HCT116 (cell line): ENCODE measurements at regions not wholly inside any gene's neighbourhood (a gene's known extent, or its start where the extent isn't known, plus 50 kb on each side); places are given as distances from the start of the nearest gene placed in this dataset.

Experiments used
- ATAC-seq: fragments of 200-7000 bp; cut with Tn5 transposase; 2 replicates; pipeline ENCODE4 v1.9.1; 2020; ENCODE audit warnings: mild to moderate bottlenecking, moderate library complexity
- BruUV-seq: library from RNA; stranded (reverse); fragments of 400-500 nt; replicated peaks from 2 replicates; lab custom pipeline; 2021; lab: Mats Ljungman, UMichigan
- CTCF ChIA-PET: fragments of 300-600 bp; sonication (Branson Sonifier 250); formaldehyde crosslinking; loops from one replicate; lab custom pipeline; 2021; ENCODE audit warnings: antibody characterized with exemption; lab: Charles Lee
- POLR2A ChIA-PET: fragments of 300-600, 350-600 bp; sonication (Branson Sonifier 250); formaldehyde crosslinking; loops from one replicate; lab custom pipeline; 2021; ENCODE audit warnings: antibody characterized with exemption; lab: Charles Lee
- RAD21 ChIA-PET, 2 experiments: fragments of 300-600 bp; sonication (Branson Sonifier 250); formaldehyde crosslinking; loops; one replicate each; lab custom pipeline; 2023; ENCODE audit warnings: low total read pairs in 2 of 2; ENCODE audit not compliant: uncharacterized antibody in 2 of 2, unreplicated experiment in 2 of 2, low non-redundant PET in 1 of 2; lab: Charles Lee
- DNase-seq: peaks from one replicate; pipeline ENCODE4 v3.0.0-alpha.2; 2010; ENCODE audit warnings: low read depth, low spot score
- H2AFZ ChIP-seq: fragments of 200-600 bp; shearing (Covaris generic), sonication (generic); 2 replicates; pipeline ENCODE4 v1.6.1; 2017; ENCODE audit warnings: low read depth, mixed run types, mixed read lengths, antibody characterized with exemption, low read length; ENCODE audit not compliant: poor library complexity, severe bottlenecking
- H3K27ac ChIP-seq: 2 replicates; pipeline ENCODE4 v1.5.1; 2012; ENCODE audit warnings: low read depth, low read length
- H3K27me3 ChIP-seq: fragments of 200-600 bp; sonication (generic); 2 replicates; pipeline ENCODE4 v1.6.1; 2016; ENCODE audit warnings: mixed run types, low read length, mixed read lengths; ENCODE audit not compliant: insufficient read depth
- H3K36me3 ChIP-seq, 2 experiments: fragments of 200-500 bp in 1 of 2; fragments of 200-600 bp in 1 of 2; sonication (Bioruptor generic) in 1 of 2; sonication (generic) in 1 of 2; 2 replicates each; pipeline versions ENCODE4 v1.5.1 to v1.6.1; 2014 to 2016; ENCODE audit warnings: low read length in 2 of 2, inconsistent platforms in 1 of 2, mixed read lengths in 1 of 2, mixed run types in 1 of 2; ENCODE audit not compliant: insufficient read depth in 2 of 2, control insufficient read depth in 1 of 2
- H3K4me1 ChIP-seq, 2 experiments: fragments of 200-600 bp in 1 of 2; sonication (generic) in 1 of 2; 2 replicates each; pipeline versions ENCODE4 v1.5.1 to v1.6.1; 2012 to 2017; ENCODE audit warnings: low read length in 2 of 2, inconsistent platforms in 1 of 2, mild to moderate bottlenecking in 1 of 2, mixed read lengths in 1 of 2, mixed run types in 1 of 2, moderate library complexity in 1 of 2; ENCODE audit not compliant: insufficient read depth in 2 of 2, control insufficient read depth in 1 of 2
- H3K4me2 ChIP-seq: fragments of 200-600 bp; sonication (generic); 2 replicates; pipeline ENCODE4 v1.6.1; 2017; ENCODE audit warnings: mixed run types, low read length, mixed read lengths
- H3K4me3 ChIP-seq, 2 experiments: fragments of 200-600 bp in 1 of 2; sonication (generic) in 1 of 2; replicated peaks in 1 of 2; 2 replicates each; pipeline ENCODE4 v1.5.1; 2011 to 2016; ENCODE audit warnings: low read length in 2 of 2, control low read depth in 1 of 2, low read depth in 1 of 2, mild to moderate bottlenecking in 1 of 2, mixed read lengths in 1 of 2, mixed run types in 1 of 2
- H3K79me2 ChIP-seq: fragments of 200-600 bp; sonication (generic); 2 replicates; pipeline ENCODE4 v1.6.1; 2017; ENCODE audit warnings: mild to moderate bottlenecking, mixed run types, low read length, moderate library complexity, mixed read lengths; ENCODE audit not compliant: insufficient read depth
- H3K9ac ChIP-seq: fragments of 200-600 bp; sonication (generic); 2 replicates; pipeline ENCODE4 v1.6.1; 2016; ENCODE audit warnings: low read length, mixed read lengths
- H3K9me2 ChIP-seq: fragments of 200-600 bp; sonication (generic), shearing (Covaris generic); 2 replicates; pipeline ENCODE4 v1.6.1; 2017; ENCODE audit warnings: mixed run types, mild to moderate bottlenecking, moderate library complexity; ENCODE audit not compliant: insufficient read depth
- H3K9me3 ChIP-seq, 2 experiments: fragments of 200-500 bp in 1 of 2; fragments of 200-600 bp in 1 of 2; sonication (Bioruptor generic) in 1 of 2; sonication (generic) in 1 of 2; 2 replicates each; pipeline ENCODE4 v1.6.1; 2014 to 2017; ENCODE audit warnings: low read length in 2 of 2, mixed read lengths in 2 of 2, inconsistent platforms in 1 of 2, low read depth in 1 of 2, mild to moderate bottlenecking in 1 of 2, mixed run types in 1 of 2, moderate library complexity in 1 of 2; ENCODE audit not compliant: control insufficient read depth in 1 of 2, insufficient read depth in 1 of 2
- H4K20me1 ChIP-seq: fragments of 200-600 bp; sonication (generic), shearing (Covaris generic); 2 replicates; pipeline ENCODE4 v1.6.1; 2017; ENCODE audit warnings: mixed run types, mild to moderate bottlenecking, moderate library complexity; ENCODE audit not compliant: insufficient read depth
- EZH2 ChIP-seq: fragments of 200-600 bp; sonication (generic); IDR thresholded peaks from 2 replicates; pipeline ENCODE4 v1.6.1; 2017; ENCODE audit warnings: antibody characterized with exemption, mixed run types
- FOSL1 ChIP-seq: IDR thresholded peaks from 2 replicates; pipeline ENCODE4 v1.6.1; 2012; ENCODE audit warnings: low read depth
- POLR2AphosphoS5 ChIP-seq: IDR thresholded peaks from 2 replicates; pipeline ENCODE4 v1.6.1; 2011; ENCODE audit warnings: mild to moderate bottlenecking, low read depth, low read length, moderate library complexity
- SRF ChIP-seq: IDR thresholded peaks from 2 replicates; pipeline ENCODE4 v1.6.1; 2012; ENCODE audit warnings: low read depth
- TCF7L2 ChIP-seq: IDR thresholded peaks from 2 replicates; pipeline ENCODE4 v1.7.0; 2011; ENCODE audit warnings: borderline replicate concordance, inconsistent platforms; ENCODE audit not compliant: insufficient read depth, insufficient read length; ENCODE audit errors: extremely low read depth
- ZNF274 ChIP-seq: fragments of 200-500 bp; sonication (Bioruptor generic); IDR thresholded peaks from 2 replicates; pipeline ENCODE4 v1.6.1; 2014; ENCODE audit warnings: mild to moderate bottlenecking, low read depth, low read length, inconsistent platforms
- intact Hi-C: fragments of 100-400 bp; cut with micrococcal nuclease; formaldehyde crosslinking; loops from 2 replicates; pipeline ENCODE4 v1.10.0; 2022
- TF ChIP-seq, protein P1 (sequence below): IDR thresholded peaks from 2 replicates; pipeline ENCODE4 v1.6.1; 2012
- TF ChIP-seq, protein P2 (sequence below): IDR thresholded peaks from 2 replicates; pipeline ENCODE4 v1.6.1; 2012
- TF ChIP-seq, protein P3 (sequence below): IDR thresholded peaks from 2 replicates; pipeline ENCODE4 v1.6.1; 2012; ENCODE audit warnings: low read depth
- TF ChIP-seq, protein P4 (sequence below), 3 experiments: fragments of 200-600 bp in 1 of 3; sonication (generic) in 1 of 3; IDR thresholded peaks in 2 of 3; conservative IDR thresholded peaks in 1 of 3; 2 replicates each; pipeline ENCODE4 v1.5.1; 2012 to 2017; ENCODE audit warnings: low read depth in 2 of 3, low read length in 2 of 3, antibody characterized with exemption in 1 of 3, borderline replicate concordance in 1 of 3, control low read depth in 1 of 3, mild to moderate bottlenecking in 1 of 3, mixed read lengths in 1 of 3, mixed run types in 1 of 3, moderate library complexity in 1 of 3; ENCODE audit not compliant: insufficient read depth in 1 of 3

DNA sequence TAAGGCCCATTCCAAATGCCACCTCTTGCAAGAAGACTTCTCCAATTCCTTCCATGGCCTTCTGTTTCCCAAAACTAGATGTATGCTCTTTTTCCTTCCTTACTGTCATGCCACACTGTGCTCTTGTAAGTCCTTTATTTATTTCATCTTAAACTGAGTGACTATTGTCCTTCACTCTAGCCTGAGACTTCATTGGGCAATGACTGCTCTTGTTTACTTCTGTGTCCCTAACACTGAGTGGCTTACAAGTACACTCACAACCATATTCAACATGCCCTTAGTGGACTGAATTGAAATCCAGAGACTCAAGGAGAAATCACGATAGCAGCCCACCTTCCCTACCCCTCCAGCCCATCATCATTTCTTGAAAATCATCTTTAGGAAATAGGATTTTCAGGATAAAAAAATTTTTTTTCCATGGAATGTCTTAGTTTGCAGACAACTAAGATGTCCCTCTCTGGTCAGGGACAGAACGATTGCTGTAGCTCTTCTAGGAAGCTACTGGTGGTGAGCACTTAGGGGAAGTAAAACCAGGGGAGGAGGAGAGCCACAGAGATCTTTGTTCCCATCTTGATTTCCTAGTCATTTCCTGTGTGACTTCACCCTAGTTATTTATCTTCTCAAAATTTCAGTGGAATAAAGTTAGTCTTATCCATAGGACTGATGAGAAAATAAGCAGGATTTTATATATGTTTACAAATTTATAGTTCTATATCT is 80.7 kb downstream of the CYRIA start:
- no peak overlapping the region for H2AFZ ChIP-seq
- H3K9ac ChIP-seq = no peak overlapping the region
- RAD21 ChIA-PET = no interaction called here
- POLR2A ChIA-PET = no interaction called here
- no peak for ATAC-seq
- H3K4me2 ChIP-seq = no peak overlapping the region
- no peaks in the 10 kb centered on the region for H3K9me3 ChIP-seq
- no peaks in the 10 kb centered on the region for H3K36me3 ChIP-seq
- no peaks in the 10 kb centered on the region for H3K27me3 ChIP-seq
- CTCF ChIA-PET = no interaction called here
- TF ChIP-seq, protein P1, sequence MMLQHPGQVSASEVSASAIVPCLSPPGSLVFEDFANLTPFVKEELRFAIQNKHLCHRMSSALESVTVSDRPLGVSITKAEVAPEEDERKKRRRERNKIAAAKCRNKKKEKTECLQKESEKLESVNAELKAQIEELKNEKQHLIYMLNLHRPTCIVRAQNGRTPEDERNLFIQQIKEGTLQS = no peak
- TF ChIP-seq TCF7L2 (no peak), SRF (no peak), EZH2 (no peak), ZNF274 (no peak)
- TF ChIP-seq, protein P2, sequence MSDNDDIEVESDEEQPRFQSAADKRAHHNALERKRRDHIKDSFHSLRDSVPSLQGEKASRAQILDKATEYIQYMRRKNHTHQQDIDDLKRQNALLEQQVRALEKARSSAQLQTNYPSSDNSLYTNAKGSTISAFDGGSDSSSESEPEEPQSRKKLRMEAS = no peak
- DNase-seq = no peak
- H3K4me3 ChIP-seq = no peak overlapping the region
- H4K20me1 ChIP-seq = no peaks in the 10 kb centered on the region; the same call in 1 of the 2 replicates
- intact Hi-C loops = no loop called here
- no TSS peak for BruUV-seq
- H3K27ac ChIP-seq = no peak overlapping the region
- H3K4me1 ChIP-seq = no peaks in the 10 kb centered on the region
- H3K79me2 ChIP-seq = no peaks in the 10 kb centered on the region
- H3K9me2 ChIP-seq = no peaks in the 10 kb centered on the region

GRCh38 chr2:16584084-16584483 is 81.5 kb downstream of the CYRIA start:
- Histone ChIP-seq H3K4me3 (no peak overlapping the region), H3K9me3 (no peaks in the 10 kb centered on the region), H3K36me3 (no peaks in the 10 kb centered on the region), H2AFZ (no peak overlapping the region), H4K20me1 (no peaks in the 10 kb centered on the region), H3K4me2 (no peak overlapping the region), H3K27ac (no peak overlapping the region), H3K27me3 (no peaks in the 10 kb centered on the region), H3K4me1 (no peaks in the 10 kb centered on the region), H3K79me2 (no peaks in the 10 kb centered on the region), H3K9ac (no peak overlapping the region), H3K9me2 (no peaks in the 10 kb centered on the region)
- ChIA-PET RAD21 (no interaction called here), CTCF (no interaction called here), POLR2A (no interaction called here)
- no TSS peak for BruUV-seq
- DNase-seq = no peak
- TF ChIP-seq, protein P3, sequence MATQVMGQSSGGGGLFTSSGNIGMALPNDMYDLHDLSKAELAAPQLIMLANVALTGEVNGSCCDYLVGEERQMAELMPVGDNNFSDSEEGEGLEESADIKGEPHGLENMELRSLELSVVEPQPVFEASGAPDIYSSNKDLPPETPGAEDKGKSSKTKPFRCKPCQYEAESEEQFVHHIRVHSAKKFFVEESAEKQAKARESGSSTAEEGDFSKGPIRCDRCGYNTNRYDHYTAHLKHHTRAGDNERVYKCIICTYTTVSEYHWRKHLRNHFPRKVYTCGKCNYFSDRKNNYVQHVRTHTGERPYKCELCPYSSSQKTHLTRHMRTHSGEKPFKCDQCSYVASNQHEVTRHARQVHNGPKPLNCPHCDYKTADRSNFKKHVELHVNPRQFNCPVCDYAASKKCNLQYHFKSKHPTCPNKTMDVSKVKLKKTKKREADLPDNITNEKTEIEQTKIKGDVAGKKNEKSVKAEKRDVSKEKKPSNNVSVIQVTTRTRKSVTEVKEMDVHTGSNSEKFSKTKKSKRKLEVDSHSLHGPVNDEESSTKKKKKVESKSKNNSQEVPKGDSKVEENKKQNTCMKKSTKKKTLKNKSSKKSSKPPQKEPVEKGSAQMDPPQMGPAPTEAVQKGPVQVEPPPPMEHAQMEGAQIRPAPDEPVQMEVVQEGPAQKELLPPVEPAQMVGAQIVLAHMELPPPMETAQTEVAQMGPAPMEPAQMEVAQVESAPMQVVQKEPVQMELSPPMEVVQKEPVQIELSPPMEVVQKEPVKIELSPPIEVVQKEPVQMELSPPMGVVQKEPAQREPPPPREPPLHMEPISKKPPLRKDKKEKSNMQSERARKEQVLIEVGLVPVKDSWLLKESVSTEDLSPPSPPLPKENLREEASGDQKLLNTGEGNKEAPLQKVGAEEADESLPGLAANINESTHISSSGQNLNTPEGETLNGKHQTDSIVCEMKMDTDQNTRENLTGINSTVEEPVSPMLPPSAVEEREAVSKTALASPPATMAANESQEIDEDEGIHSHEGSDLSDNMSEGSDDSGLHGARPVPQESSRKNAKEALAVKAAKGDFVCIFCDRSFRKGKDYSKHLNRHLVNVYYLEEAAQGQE = no peak
- TF ChIP-seq, protein P4, sequence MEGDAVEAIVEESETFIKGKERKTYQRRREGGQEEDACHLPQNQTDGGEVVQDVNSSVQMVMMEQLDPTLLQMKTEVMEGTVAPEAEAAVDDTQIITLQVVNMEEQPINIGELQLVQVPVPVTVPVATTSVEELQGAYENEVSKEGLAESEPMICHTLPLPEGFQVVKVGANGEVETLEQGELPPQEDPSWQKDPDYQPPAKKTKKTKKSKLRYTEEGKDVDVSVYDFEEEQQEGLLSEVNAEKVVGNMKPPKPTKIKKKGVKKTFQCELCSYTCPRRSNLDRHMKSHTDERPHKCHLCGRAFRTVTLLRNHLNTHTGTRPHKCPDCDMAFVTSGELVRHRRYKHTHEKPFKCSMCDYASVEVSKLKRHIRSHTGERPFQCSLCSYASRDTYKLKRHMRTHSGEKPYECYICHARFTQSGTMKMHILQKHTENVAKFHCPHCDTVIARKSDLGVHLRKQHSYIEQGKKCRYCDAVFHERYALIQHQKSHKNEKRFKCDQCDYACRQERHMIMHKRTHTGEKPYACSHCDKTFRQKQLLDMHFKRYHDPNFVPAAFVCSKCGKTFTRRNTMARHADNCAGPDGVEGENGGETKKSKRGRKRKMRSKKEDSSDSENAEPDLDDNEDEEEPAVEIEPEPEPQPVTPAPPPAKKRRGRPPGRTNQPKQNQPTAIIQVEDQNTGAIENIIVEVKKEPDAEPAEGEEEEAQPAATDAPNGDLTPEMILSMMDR (IDR thresholded peaks at IDR 0.05 in 2 of 3, conservative IDR thresholded peaks at IDR 0.05 in 1 of 3; ENCODE audit: borderline replicate concordance in 1 of 3, insufficient read depth in 1 of 3, low read depth in 2 of 3, low read length in 2 of 3) = no peak
- TF ChIP-seq FOSL1 = no peak
- TF ChIP-seq, protein P1 = no peak
- no peak for TF ChIP-seq POLR2AphosphoS5
- no peak for ATAC-seq
- intact Hi-C loops = no loop called here
